ENCODE measurements at regions not wholly inside any gene's neighbourhood (a gene's known extent, or its start where the extent isn't known, plus 50 kb on each side); places are given as distances from the start of the nearest gene placed in this dataset.

DNA sequence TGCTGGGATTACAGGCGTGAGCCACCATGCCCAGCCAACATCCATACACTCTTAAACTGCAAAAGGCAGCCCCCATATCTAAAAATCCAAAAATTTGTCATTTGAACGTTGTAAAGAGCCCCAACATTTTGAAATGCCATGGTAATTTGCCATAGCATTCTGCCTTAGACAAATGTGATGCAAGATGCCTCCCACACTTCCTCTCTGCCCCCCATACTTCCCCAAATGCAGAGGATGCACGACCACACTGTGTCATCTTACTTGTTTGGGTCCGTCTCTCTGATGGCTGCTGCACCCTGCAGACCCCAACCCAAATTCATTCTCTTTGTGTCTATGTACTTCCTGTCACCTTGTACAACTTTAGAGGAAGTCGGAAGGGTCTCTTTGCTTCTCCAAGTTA lies 1125.6 kb upstream of the AUTS2 start:
- WGBS (ENCODE audit: insufficient coverage): 92% methylated on average over 5 of the region's 5 CpGs
- Histone ChIP-seq H3K4me1 (ENCODE audit: control insufficient read depth, insufficient read depth, low read length) (peaks cover 5% of the 10 kb centered on the region), H3K27ac (ENCODE audit: low read depth, low read length) (no peak overlapping the region)

DNA sequence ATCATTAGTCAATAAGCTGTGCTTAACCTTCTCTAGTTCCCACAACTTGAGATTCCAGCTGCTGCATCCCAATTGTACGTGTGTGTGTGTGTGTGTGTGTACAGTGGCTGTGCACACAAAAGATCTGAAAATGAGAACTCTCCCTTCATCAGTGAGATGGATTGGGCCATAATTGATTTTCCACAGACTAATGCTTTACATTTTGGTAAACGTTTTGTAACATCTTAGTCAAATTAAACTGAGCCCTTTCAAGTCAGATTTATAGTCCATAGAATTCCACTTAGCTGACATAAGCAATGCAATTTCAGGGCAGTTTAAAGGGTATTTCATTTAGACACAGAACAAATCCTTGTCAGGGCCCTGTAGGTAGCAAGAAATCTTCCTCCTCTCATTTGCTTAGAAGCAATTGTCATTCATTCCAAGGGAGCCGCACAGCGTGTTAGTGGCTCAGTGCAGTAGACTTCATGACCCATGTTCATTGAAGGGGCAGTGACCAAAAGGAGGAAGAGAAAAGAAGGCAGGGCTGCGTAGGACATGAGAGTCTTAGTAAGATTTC lies 1123.5 kb upstream of the AUTS2 start:
- no peak overlapping the region for H3K27ac ChIP-seq (ENCODE audit: low read depth, low read length)

More for the DNA sequence above, 1125.6 kb upstream of the AUTS2 start:
- H3K4me3 ChIP-seq (ENCODE audit: low read depth, low read length): no peak overlapping the region
- no peaks in the 10 kb centered on the region for H3K36me3 ChIP-seq (ENCODE audit: control insufficient read depth, insufficient read depth, low read length)
- no peaks in the 10 kb centered on the region for H3K9me3 ChIP-seq (ENCODE audit: control insufficient read depth, insufficient read depth, low read length)
- no peak for DNase-seq (ENCODE audit: low read depth in 4 of 6, low spot score in 6 of 6)
- H3K27me3 ChIP-seq (ENCODE audit: control insufficient read depth, insufficient read depth, low read length): peaks cover 2% of the 10 kb centered on the region

DNA sequence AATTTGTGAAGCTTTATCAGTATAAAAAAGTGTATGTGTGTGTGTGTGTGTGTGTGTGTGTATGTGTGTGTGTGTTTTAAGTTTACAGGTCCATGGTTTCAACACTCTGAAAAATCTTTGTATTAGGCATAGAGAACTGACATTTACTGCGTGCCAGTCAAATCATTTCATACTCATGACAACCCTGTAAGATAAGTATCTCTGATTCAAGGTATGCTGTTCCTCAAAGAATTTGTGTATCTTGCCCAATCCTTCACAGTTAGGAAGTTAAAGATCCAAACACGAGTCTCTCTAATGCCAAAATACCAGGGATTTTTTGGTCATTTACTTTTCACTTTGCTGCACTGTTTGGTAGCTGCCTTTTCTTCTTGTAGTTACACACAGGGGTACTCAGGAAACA lies 1121.3 kb upstream of the AUTS2 start:
- DNase-seq (ENCODE audit: low read depth in 4 of 6, low spot score in 6 of 6): no peak
- Histone ChIP-seq H3K9me3 (ENCODE audit: control insufficient read depth, insufficient read depth, low read length) (no peaks in the 10 kb centered on the region), H3K27ac (ENCODE audit: low read depth, low read length) (no peak overlapping the region), H3K27me3 (ENCODE audit: control insufficient read depth, insufficient read depth, low read length) (peaks cover 2% of the 10 kb centered on the region), H3K36me3 (ENCODE audit: control insufficient read depth, insufficient read depth, low read length) (no peaks in the 10 kb centered on the region), H3K4me1 (ENCODE audit: control insufficient read depth, insufficient read depth, low read length) (no peaks in the 10 kb centered on the region), H3K4me3 (ENCODE audit: low read depth, low read length) (no peak overlapping the region)
- no CpG with 5 or more reads among the region's 2 CpGs for WGBS (ENCODE audit: insufficient coverage)

More for the DNA sequence above, 1123.5 kb upstream of the AUTS2 start:
- Histone ChIP-seq H3K27me3 (ENCODE audit: control insufficient read depth, insufficient read depth, low read length) (peaks cover 2% of the 10 kb centered on the region), H3K4me1 (ENCODE audit: control insufficient read depth, insufficient read depth, low read length) (peaks cover 5% of the 10 kb centered on the region), H3K4me3 (ENCODE audit: low read depth, low read length) (no peak overlapping the region), H3K36me3 (ENCODE audit: control insufficient read depth, insufficient read depth, low read length) (no peaks in the 10 kb centered on the region), H3K9me3 (ENCODE audit: control insufficient read depth, insufficient read depth, low read length) (no peaks in the 10 kb centered on the region)
- WGBS (ENCODE audit: insufficient coverage): 85% methylated on average over 1 of the region's 5 CpGs
- peak in 1 of 6 donors; percentile 70 for DNase-seq (ENCODE audit: low read depth in 4 of 6, low spot score in 6 of 6)

- Histone ChIP-seq H3K4me1 (ENCODE audit: control insufficient read depth, insufficient read depth, low read length) (no peaks in the 10 kb centered on the region), H3K27me3 (ENCODE audit: control insufficient read depth, insufficient read depth, low read length) (peaks cover 2% of the 10 kb centered on the region), H3K9me3 (ENCODE audit: control insufficient read depth, insufficient read depth, low read length) (no peaks in the 10 kb centered on the region), H3K4me3 (ENCODE audit: low read depth, low read length) (no peak overlapping the region), H3K27ac (ENCODE audit: low read depth, low read length) (no peak overlapping the region), H3K36me3 (ENCODE audit: control insufficient read depth, insufficient read depth, low read length) (no peaks in the 10 kb centered on the region)
- WGBS (ENCODE audit: insufficient coverage): no CpG with 5 or more reads among the region's 1 CpG
- DNase-seq (ENCODE audit: low read depth in 4 of 6, low spot score in 6 of 6): no peak
These were observed 1119.9 kb upstream of the AUTS2 start for GRCh38 chr7:68478326-68478725.

- H3K36me3 ChIP-seq (ENCODE audit: control insufficient read depth, insufficient read depth, low read length): no peaks in the 10 kb centered on the region
- no peak overlapping the region for H3K27ac ChIP-seq (ENCODE audit: low read depth, low read length)
- no peak for DNase-seq (ENCODE audit: low read depth in 4 of 6, low spot score in 6 of 6)
- no peaks in the 10 kb centered on the region for H3K9me3 ChIP-seq (ENCODE audit: control insufficient read depth, insufficient read depth, low read length)
- no peak overlapping the region for H3K4me3 ChIP-seq (ENCODE audit: low read depth, low read length)
- H3K27me3 ChIP-seq (ENCODE audit: control insufficient read depth, insufficient read depth, low read length): no peaks in the 10 kb centered on the region
- 100% methylated on average over 1 of the region's 5 CpGs for WGBS (ENCODE audit: insufficient coverage)
- H3K4me1 ChIP-seq (ENCODE audit: control insufficient read depth, insufficient read depth, low read length): no peaks in the 10 kb centered on the region
These were observed 1115.5 kb upstream of the AUTS2 start for GRCh38 chr7:68482800-68483199.

DNA sequence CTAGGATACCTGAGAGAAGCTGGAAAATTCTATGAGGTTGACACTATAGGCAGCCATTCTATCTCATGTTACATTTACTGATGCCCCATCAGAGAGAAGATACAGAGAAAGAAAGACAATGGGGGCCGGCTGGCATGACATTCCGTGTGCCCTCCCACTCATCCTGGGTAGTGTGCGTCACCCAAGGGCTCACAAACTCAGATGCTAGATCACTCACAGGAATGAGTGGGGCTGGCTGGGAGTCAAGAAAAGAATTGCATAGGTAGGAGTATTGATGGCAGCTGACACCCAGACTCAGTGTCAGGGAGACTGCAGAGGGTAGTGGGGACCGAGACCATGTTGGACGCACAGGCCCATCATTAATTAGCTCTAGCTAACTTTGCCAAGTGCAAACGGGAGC lies 1113.5 kb upstream of the AUTS2 start:
- Histone ChIP-seq H3K36me3 (ENCODE audit: control insufficient read depth, insufficient read depth, low read length) (no peaks in the 10 kb centered on the region), H3K4me3 (ENCODE audit: low read depth, low read length) (no peak overlapping the region), H3K27me3 (ENCODE audit: control insufficient read depth, insufficient read depth, low read length) (no peaks in the 10 kb centered on the region), H3K9me3 (ENCODE audit: control insufficient read depth, insufficient read depth, low read length) (no peaks in the 10 kb centered on the region), H3K4me1 (ENCODE audit: control insufficient read depth, insufficient read depth, low read length) (no peaks in the 10 kb centered on the region), H3K27ac (ENCODE audit: low read depth, low read length) (no peak overlapping the region)
- WGBS (ENCODE audit: insufficient coverage): 100% methylated on average over 4 of the region's 6 CpGs
- DNase-seq (ENCODE audit: low read depth in 4 of 6, low spot score in 6 of 6): no peak

DNA sequence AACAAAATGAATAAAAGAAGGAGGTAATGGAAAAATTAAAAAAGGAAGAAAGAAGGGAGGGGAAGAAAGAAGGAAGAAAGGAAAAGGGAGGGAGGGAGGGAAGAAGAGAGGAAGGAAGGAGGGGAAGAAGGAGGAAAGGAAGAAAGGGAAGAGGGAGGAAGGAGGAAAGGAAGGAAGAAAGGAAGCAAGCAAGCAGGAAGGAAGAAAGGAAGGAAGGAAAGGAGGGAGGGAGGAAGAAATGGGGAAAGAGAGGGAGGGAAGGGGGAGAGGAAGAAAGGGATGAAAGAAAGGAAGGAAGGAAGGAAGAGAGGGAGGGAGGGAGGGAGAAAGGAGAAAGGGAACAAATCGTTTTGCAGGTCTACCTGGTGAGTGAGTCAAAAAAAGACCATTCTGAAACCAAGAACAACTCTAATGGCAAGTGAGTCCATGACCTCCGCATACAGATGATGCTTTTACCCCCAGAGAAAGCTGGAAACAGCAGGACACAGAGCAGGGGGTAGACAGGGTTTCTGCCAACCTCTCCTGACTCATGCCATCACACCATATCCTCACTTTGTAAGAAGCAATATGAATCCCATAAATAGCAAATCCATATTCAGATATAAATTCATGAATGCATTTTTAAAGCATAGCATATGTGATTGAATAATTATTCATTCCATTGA lies 1112.9 kb upstream of the AUTS2 start:
- no peak overlapping the region for H3K27ac ChIP-seq (ENCODE audit: low read depth, low read length)
- no CpG with 5 or more reads among the region's 2 CpGs for WGBS (ENCODE audit: insufficient coverage)

DNA sequence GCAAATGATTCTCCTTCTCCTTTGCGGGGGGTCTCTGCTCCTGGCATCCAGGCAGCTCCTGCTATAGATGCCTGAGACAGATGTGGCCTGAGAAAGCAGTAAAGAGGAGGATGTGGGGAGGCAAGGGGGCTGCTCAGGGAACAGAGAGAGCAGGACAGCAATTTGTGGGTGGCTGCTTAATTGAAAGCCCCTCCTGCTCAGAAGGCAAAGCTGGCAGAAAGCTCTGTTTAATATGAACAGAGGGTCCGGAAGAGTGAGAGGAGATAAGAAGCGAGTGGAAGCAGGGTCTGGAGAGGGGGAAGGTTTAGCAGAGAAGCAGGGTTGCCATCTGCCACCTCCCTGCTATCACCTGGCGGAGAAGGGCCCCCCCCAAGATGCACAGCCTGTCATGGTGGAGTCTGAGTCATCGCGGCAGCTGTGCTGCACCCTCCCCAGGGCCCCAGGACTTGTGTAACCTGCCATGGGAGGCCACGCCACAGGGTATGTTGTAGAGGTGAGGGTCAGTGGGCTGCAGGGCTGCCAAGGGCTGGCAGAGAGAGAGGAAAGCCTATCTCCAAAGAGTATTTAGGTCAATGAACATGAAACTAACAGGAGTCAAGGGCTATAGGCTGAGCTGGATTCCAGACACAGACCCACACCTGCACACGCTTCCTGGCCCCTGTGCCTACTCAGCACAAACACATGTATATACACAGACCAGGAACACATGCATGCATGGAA lies 1109.8 kb upstream of the AUTS2 start:
- Histone ChIP-seq H3K27me3 (ENCODE audit: control insufficient read depth, insufficient read depth, low read length) (no peaks in the 10 kb centered on the region), H3K27ac (ENCODE audit: low read depth, low read length) (no peak overlapping the region), H3K4me1 (ENCODE audit: control insufficient read depth, insufficient read depth, low read length) (no peaks in the 10 kb centered on the region), H3K9me3 (ENCODE audit: control insufficient read depth, insufficient read depth, low read length) (no peaks in the 10 kb centered on the region), H3K4me3 (ENCODE audit: low read depth, low read length) (no peak overlapping the region), H3K36me3 (ENCODE audit: control insufficient read depth, insufficient read depth, low read length) (no peaks in the 10 kb centered on the region)
- peak in 1 of 6 donors; percentile 51 for DNase-seq (ENCODE audit: low read depth in 4 of 6, low spot score in 6 of 6)
- 81% methylated on average over 4 of the region's 8 CpGs for WGBS (ENCODE audit: insufficient coverage)

More for the DNA sequence above, 1112.9 kb upstream of the AUTS2 start:
- no peak for DNase-seq (ENCODE audit: low read depth in 4 of 6, low spot score in 6 of 6)
- no peaks in the 10 kb centered on the region for H3K4me1 ChIP-seq (ENCODE audit: control insufficient read depth, insufficient read depth, low read length)
- H3K27me3 ChIP-seq (ENCODE audit: control insufficient read depth, insufficient read depth, low read length): no peaks in the 10 kb centered on the region
- H3K9me3 ChIP-seq (ENCODE audit: control insufficient read depth, insufficient read depth, low read length): no peaks in the 10 kb centered on the region
- H3K36me3 ChIP-seq (ENCODE audit: control insufficient read depth, insufficient read depth, low read length): no peaks in the 10 kb centered on the region
- H3K4me3 ChIP-seq (ENCODE audit: low read depth, low read length): no peak overlapping the region

DNA sequence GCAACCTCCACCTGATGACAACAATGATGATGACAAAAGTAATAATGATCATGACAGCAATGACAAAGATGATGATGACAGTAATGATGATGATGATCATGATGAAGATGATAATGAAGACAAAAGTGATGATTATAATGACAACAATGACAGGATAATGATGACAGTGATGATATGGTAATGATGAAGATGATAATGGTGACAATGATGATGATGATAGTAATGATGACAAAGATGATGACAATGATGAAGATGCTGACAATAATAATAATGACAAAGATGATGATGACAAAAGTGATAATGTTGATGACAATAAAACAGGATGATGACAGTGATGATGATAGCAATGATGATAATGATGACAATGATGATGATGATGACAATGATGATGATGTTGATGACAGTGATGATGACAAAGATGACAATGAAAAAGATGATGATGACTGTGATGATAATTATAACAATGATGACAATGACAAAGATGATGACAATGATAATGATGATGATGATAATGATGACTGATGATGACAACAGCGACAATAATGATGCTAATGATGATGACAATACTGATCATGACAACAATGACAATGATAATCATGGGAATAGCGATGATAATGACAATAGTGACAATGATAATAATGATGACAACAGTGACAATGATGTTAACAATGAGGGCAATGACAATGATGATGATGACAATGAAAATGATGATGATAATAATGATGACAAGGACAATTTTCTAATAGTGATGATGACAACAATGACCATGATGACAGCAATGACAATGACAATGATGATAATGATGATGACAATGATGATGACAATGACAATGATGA lies 1106.5 kb upstream of the AUTS2 start:
- Histone ChIP-seq H3K36me3 (ENCODE audit: control insufficient read depth, insufficient read depth, low read length) (no peaks in the 10 kb centered on the region), H3K4me3 (ENCODE audit: low read depth, low read length) (no peak overlapping the region), H3K27me3 (ENCODE audit: control insufficient read depth, insufficient read depth, low read length) (no peaks in the 10 kb centered on the region), H3K27ac (ENCODE audit: low read depth, low read length) (no peak overlapping the region), H3K4me1 (ENCODE audit: control insufficient read depth, insufficient read depth, low read length) (no peaks in the 10 kb centered on the region), H3K9me3 (ENCODE audit: control insufficient read depth, insufficient read depth, low read length) (no peaks in the 10 kb centered on the region)
- 90% methylated on average over 2 of the region's 2 CpGs for WGBS (ENCODE audit: insufficient coverage)
- no peak for DNase-seq (ENCODE audit: low read depth in 4 of 6, low spot score in 6 of 6)

Data from spinal cord (tissue), 9 donors.